NCI-H748 (cell line): ENCODE measurements at regions not wholly inside any gene's neighbourhood (a gene's known extent, or its start where the extent isn't known, plus 50 kb on each side); places are given as distances from the start of the nearest gene placed in this dataset.
"Not testable (repeated sequence)": the region's sequence is repeated elsewhere in the genome, so short reads cannot be mapped to it uniquely, and the experiment has no call there.

ENCODE experiments used
- DNase-seq: peaks from one replicate; lab custom pipeline; 2025; ENCODE audit not compliant: unreplicated experiment; lab: John Stamatoyannopoulos, UW

DNA sequence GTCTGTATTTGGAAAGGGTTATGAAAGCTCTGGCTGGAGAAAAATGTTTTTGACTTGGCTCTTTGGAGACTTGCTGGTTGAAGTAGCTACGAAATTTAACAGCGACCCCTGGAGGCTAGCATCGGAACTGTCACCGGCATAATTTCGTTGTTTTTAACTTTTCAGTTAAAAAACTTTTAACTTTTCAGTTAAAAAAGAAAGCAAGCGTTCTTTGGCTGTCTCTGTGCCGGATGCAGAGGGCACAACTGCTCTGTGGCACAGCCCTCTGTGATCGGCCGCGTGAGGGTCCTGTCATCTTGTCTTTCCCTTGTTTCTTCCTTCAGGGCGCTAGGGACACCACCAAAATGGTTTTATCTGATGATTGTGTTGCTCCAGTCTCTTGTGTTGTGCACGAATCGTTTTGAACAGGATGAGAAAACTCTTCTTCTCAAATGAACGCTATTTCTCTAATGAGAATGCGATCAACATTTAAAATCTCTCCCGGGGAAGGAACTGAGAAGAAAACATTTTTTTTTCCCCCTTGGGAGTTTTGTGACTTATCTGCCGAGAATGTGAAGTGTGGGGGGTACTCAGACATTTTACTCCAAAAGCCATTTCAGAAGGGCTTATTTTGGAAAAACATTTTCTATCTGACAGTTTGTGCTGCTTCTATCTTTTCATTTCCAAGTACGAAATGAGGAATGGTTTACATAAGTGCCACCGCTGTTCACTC is 57.1 kb downstream of the ADCYAP1 start:
- peak; percentile 61 for DNase-seq

DNA sequence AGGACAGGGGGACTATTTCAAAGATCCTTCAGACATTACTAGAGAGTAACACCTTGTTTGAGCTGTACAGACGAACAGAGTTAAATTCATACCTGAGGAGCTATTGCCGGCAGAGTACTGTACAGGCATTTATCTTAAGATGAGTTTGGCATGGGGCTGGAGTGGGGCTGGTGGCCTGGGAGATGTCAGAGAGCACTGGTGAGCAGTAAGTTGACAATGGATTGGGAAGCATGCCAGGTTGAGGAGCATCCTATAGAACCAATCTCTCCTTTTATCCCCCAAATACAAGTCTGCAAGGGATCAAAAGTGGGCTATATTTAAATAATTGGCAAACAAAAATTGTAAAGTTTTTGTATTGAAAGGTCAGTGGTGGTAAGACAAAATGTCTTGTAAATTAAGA is 58.6 kb downstream of the ADCYAP1 start:
- peak; percentile 8 for DNase-seq

DNA sequence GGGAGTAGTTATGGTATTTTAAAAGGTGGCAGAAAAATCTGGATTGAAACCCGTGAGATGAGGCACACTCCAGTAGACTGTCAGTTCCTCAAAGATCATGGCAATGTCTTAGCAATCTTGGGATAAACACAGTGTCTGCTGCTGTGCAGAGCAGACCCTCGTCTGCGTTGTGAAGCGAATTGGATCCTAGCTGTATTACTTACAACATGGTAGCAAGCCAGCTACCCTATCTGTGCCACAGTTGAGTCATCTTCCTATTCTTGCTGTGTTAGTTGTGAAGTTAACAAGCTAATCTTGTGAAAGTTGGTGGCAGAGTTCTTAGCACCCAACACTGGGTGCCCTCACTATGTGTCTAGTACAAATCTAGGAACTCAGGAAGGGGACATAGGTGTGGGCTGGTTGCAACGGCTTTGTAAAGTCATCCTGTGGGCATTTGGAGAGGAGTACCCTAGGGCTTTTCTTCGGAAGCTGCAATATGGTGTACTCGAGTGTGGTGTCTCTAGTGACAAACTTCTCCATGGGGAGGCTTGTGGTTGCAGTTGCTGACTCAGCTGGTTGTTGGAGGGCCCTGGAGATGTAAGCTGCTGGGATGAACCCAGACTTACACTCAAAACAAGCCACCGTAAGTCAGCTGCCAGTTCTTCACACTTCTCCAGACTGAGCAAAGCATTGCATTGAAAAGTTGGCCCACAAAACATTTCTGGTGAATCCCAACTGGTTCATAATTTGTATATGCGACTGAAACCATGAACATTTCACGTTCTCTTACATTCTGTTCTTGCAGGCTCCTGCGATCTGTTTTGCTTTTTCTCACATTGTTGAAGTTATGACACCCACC is 61.5 kb downstream of the ADCYAP1 start:
- DNase-seq = no peak

DNA sequence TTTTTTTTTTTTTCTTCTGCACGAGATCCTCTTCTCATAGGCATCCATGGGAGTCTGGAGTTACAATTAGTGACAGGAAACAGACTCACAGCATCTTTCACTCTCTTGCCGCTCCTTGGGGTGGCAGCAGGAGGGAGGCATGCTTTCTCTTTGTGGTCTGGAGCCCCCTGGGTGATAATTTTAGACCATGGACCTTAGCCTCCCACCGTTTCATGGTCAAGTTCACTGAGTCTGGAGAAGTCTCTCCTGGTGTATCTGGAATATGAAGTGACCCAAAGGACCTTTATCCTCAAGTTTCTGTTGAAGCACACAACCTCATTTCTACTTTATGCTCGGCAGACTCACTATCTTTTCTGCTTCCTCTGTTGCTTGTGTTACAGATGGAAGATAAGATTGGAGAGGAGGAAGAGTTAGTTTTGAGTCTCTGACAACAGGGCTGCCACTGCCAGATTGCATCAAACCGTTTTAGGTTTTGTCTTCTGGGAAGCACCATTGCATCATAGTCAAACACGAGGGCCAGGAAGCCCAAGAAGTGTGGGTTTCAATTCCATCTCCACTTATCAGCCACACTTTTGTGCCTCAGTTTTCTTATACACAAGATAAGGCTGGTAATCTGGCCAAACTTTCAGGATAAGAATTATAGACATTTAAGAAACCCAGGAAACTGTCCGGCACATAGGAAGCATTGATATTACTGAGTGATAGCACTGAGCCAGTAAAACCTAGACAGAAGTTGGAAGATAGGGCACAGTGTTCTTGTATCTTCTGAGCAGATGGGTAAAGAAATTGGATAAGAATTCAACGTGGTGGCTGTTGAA is 62.3 kb downstream of the ADCYAP1 start:
- no peak for DNase-seq

DNA sequence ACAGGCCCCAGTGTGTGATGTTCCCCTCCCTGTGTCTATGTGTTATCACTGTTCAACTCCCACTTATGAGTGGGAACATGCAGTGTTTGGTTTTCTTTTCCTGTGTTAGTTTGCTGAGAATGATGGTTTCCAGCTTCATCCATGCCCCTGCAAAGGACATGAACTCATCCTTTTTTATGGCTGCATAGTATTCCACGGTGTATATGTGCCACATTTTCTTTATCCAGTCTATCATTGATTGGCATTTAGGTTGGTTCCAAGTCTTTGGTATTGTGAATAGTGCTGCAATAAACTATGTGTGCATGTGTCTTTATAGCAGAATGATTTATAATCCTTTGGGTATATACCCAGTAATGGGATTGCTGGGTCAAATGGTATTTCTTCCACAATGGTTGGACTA is 64.2 kb downstream of the ADCYAP1 start:
- not testable (repeated sequence) for DNase-seq

DNA sequence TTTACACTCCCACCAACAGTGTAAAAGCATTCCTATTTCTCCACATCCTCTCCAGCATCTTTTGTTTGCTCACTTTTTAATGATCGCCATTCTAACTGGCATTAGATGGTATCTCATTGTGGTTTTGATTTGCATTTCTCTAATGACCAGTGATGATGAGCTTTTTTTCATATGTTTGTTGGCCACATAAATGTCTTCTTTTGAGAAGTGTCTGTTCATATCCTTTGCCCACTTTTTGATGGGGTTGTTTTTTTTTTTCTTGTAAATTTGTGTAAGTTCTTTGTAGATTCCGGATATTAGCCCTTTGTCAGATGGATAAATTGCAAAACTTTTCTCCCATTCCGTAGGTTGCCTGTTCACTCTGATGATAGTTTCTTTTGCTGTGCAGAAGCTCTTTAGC is 64.6 kb downstream of the ADCYAP1 start:
- not testable (repeated sequence) for DNase-seq

DNA sequence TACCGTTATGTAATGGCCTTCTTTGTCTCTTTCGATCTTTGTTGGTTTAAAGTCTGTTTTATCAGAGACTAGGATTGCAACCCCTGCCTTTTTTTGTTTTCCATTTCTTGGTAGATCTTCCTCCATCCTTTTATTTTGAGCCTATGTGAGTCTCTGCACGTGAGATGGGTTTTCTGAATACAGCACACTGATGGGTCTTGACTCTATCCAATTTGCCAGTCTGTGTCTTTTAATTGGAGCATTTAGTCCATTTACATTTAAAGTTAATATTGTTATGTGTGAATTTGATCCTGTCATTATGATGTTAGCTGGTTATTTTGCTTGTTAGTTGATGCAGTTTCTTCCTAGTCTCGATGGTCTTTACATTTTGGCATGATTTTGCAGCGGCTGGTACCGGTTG is 69.9 kb downstream of the ADCYAP1 start:
- not testable (repeated sequence) for DNase-seq

DNA sequence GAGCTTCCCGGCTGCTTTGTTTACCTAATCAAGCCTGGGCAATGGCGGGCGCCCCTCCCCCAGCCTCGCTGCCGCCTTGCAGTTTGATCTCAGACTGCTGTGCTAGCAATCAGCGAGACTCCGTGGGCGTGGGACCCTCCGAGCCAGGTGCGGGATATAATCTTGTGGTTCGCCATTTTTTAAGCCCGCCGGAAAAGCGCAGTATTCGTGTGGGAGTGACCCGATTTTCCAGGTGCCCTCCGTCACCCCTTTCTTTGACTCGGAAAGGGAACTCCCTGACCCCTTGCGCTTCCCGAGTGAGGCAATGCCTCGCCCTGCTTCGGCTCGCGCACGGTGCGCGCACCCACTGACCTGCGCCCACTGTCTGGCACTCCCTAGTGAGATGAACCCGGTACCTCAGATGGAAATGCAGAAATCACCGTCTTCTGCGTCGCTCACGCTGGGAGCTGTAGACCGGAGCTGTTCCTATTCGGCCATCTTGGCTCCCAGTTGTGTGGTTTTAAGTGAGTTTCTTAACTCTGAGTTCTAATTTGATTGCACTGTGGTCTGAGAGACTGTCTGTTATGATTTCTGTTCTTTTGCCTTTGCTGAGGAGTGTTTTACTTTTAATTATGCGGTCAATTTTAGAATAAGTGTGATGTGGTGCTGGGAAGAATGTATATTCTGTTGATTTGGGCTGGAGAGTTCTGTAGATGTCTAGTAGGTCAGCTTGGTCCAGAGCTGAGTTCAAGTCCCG is 71.9 kb downstream of the ADCYAP1 start:
- not testable (repeated sequence) for DNase-seq

DNA sequence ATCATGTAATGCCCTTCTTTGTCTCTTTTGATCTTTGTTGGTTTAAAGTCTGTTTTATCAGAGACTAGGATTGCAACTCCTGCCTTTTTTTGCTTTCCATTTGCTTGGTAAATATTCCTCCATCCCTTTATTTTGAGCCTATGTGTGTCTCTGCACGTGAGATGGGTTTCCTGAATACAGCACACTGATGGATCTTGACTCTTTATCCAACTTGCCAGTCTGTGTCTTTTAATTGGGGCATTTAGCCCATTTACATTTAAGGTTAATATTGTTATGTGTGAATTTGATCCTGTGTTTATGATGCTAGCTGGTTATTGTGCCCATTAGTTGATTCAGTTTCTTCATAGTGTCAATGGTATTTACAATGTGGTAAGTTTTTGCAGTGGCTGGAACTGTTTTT is 72.7 kb downstream of the ADCYAP1 start:
- DNase-seq = not testable (repeated sequence)

DNA sequence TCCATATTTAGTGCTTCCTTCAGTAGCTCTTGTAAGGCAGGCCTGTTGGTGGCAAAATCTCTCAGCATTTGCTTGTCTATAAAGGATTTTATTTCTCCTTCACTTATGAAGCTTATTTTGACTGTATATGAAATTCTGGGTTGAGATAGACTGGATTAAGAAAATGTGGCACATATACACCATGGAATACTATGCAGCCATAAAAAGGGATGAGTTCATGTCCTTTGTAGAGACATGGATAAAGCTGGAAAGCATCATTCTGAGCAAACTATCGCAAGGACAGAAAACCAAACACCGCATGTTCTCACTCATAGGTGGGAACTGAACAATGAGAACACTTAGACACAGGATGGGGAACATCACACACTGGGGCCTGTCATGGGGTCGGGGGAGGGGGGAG is 73.1 kb downstream of the ADCYAP1 start:
- DNase-seq = not testable (repeated sequence)

DNA sequence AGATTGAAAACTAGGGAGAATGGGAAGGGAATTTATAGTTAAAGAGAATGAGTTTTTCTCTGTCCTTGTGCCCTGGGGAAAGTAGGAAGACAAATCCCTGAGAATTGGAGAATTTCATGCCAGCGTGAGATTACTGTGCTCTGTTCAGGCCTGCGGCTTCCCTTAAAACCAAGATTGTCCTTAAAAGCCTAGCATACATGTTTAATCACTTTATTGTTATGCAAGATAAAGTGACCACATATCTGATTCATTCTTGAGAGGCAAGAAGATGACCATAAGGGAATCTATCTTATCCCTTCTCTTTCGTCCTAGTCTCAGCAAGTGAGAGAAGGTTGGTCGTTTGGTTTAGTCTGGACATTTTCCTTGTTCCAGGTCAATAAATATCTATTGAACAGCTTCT is 75.9 kb downstream of the ADCYAP1 start:
- DNase-seq = no peak

DNA sequence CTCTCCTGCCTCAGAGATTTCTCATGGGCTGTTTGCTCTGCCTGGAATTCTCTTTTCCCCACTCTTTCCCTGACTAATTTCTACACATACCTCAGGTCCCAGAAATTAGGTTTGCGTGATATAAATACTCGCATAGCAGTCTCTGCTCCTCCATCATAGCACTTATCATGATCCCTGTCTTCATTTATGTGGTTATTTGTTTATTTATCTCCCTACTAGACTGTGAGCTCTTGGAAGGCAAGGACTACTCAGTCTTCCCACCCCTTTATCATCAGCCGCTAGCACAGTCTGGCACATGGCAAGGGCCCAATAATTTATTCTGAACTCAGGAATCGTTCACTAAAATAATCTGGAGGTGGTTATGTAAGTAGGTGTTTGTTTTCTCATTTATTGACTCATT is 79.3 kb downstream of the ADCYAP1 start:
- peak; percentile 50 for DNase-seq

DNA sequence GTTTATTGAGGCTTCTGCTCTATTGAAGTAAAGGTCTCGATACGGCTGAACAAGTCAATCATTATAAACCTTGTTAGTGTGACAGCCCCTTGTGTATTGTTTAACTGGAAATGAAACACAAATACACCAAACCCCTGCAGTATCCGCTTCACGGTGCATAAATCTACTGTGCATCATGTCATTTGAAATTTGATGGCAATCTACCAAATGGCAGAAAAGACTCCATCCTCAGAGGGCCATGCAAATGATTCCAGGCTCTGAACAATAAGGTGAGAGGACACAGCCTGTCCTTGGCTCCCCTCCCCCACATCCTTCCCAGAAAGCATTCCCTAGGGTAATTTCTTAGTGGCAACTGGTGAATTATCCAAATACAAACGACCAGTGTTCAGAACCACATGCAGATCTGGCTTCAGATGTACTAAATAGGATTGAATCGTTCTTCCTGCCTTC is 80.6 kb downstream of the ADCYAP1 start:
- DNase-seq = peak; percentile 99

DNA sequence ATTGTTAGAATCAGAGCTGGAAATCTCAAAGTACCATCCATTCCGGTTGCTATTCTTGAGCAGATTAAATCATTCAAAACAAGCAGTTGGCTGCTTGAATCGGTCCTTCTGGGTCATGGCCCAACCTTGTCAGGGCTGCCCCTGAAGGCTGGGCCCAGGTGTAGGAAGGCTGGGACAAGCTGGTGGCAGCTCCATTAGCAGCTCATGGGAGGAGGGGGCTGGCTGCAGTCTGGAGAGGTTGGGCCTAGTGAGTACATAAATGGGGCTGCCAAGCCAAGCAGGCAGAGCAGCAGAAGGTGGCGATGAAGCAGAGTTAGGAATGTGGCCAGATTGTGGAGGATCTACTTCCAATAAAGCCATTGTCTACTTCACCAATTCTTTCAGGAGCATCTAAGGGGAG is 81.4 kb downstream of the ADCYAP1 start:
- DNase-seq = peak; percentile 89

DNA sequence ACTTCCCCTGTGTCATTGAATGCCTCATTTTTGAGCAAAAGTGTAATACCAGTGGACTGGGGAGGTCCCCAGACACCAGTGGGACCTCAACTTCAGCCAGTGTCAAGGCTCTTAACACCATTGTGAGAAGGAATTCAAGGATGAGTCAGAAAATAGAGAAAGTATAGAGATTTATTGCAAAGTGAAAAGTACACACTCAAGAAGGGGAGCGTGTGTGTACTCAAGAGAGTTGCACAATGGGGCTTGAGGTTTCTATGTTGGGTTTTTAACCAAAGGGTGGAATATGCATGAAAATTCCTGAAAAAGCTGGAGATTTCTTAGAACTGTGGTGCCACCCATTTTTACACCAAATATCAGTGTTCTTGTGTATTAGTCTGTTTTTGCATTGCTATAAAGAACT is 81.9 kb downstream of the ADCYAP1 start:
- DNase-seq = no peak

DNA sequence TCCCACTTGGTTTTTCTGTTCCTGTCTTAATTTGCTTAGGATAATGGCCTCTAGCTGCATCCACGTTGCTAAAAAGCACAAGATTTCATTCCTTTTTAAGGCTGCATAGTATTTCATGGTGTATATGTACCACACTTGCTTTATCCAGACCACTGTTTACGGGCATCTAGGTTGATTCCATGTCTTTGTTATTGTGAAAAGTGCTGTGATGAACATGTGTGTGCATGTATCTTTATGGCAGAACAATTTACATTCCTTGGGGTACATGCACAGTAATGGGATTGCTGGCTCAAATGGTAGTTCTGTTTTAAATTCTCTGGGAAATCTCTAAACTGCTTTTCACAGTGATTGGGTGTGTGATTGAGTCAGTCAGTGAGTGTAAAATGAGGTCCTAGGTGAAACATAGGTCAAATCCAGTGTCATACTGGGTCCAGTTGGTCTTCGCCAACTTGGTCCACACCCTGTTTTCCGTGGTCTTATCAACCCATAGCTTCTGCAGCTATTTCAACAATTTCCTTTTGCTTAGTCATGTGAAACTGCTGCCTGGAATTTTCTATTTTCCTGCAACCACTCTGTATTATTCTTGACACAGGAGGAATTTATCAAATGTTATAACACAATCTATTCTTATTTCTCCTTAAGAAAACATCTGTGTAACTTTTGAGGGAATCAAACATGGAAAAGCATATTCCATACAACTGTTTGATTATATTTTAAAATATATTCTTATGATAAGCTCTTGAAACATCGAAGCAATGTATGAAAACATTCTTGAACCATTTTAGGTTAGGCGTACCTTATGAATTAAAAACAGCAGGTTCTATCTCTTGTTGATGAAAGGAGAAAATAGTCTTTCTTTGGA is 82.9 kb downstream of the ADCYAP1 start:
- no peak for DNase-seq

DNA sequence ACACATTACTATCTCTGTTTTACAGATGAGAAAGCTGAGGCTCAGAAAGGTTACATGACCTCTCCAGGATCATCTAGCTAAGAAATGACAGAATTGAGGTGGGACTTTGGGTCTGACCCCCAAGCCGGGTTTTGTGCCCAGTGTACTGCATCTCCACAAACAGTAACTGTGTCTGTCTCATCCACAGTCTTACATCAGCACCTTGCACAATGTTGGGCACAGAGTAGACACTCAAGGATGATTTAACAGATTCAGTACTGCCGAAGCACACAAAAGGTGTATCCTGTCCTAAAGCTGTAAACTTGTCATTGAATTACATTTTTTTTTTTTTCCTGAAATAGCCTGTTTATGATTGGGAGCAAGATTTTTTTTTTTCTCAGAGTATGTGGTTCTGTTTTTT is 84.8 kb downstream of the ADCYAP1 start:
- DNase-seq = no peak

DNA sequence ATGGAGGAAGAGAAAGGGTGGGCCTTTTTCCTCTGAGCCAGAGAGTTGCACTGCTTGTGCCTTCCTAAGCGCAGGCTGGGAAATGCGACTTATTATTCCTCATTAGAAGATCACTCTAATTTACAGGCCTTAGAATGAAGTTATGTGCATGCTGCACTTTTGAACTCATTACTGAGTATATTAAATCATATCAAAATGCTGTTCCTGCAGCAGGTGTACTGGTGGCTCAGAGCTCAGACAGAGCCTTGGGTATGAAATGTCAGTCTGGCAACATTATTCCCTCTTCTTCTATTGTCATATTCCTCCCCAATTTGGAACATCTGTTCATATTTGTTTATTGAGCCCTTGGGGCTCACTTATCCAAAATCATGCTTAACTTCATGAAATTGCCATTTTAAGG is 85.5 kb downstream of the ADCYAP1 start:
- DNase-seq = no peak

DNA sequence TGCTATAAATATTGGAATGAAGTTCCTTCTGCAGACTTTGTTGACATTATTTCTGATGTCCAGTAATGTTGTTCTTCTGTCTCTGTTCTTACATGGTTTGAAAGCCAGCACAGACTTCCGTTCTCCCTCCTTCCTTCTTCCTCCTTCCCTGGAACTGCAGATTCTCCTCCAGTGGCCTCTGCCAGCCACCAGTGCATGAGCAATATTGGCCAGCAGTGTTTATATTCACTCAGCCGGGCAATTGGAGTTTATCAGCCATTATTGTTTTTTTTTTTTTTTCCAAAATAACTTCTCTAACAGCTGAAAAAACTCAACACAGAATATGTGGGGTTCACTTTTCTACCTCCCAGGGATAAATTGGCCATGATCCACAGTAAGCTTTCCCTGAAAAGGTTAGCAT is 86.8 kb downstream of the ADCYAP1 start:
- no peak for DNase-seq

DNA sequence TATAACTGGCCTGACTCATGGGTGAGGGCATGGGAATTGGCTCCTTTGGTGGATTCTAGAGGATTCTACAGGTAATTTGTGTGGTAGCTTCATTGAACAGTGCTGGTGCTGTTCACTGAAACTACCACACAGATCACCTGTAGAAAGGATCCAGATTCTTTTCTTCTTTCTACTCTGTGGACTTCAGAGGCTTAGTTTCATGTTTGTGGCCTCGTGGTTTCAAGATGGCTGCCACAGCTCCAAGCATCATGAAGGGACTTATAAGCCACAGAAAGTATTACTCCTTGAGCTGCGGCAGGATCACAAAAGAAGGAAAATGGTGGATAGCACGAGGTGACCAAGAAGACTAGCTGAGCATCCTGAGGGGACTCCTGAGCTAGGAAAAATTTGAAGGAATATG is 88.9 kb downstream of the ADCYAP1 start:
- DNase-seq = no peak
